B cell (primary cell): ENCODE measurements at regions not wholly inside any gene's neighbourhood (a gene's known extent, or its start where the extent isn't known, plus 50 kb on each side); places are given as distances from the start of the nearest gene placed in this dataset.

Experiments
- EZH2 ChIP-seq: IDR thresholded peaks from 2 replicates; pipeline ENCODE4 v1.6.1; 2012; ENCODE audit warnings: borderline replicate concordance, low read depth, mild to moderate bottlenecking, moderate library complexity, low read length; ENCODE audit not compliant: insufficient read depth, poor library complexity, severe bottlenecking
- TF ChIP-seq, protein P1 (sequence below): fragments of 200-600 bp; IDR thresholded peaks from one replicate; pipeline ENCODE4 v1.8.0; 2022; ENCODE audit warnings: antibody characterized with exemption, mild to moderate bottlenecking

DNA sequence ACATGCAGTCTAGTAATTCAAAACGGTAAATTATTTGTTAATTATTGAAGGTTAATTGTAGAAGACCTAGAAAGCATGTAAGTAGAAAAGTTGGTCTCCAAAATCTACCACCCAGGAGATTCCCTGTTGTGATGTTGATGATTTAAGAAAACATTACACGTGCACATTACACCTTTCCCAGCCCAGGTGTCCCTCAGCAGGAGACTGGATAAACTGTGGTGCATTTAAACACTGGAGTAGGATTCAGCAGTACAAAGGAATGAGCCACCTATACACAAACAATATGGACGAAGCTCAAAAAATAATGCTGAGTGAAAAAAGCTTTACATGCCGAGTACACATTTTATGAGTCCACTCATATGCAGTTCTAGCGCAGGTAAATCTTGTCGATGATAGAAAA is 109.0 kb upstream of the STARD3NL start:
- TF ChIP-seq, protein P1, sequence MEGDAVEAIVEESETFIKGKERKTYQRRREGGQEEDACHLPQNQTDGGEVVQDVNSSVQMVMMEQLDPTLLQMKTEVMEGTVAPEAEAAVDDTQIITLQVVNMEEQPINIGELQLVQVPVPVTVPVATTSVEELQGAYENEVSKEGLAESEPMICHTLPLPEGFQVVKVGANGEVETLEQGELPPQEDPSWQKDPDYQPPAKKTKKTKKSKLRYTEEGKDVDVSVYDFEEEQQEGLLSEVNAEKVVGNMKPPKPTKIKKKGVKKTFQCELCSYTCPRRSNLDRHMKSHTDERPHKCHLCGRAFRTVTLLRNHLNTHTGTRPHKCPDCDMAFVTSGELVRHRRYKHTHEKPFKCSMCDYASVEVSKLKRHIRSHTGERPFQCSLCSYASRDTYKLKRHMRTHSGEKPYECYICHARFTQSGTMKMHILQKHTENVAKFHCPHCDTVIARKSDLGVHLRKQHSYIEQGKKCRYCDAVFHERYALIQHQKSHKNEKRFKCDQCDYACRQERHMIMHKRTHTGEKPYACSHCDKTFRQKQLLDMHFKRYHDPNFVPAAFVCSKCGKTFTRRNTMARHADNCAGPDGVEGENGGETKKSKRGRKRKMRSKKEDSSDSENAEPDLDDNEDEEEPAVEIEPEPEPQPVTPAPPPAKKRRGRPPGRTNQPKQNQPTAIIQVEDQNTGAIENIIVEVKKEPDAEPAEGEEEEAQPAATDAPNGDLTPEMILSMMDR = no peak
- no peak for TF ChIP-seq EZH2
